ENCODE measurements at regions not wholly inside any gene's neighbourhood (a gene's known extent, or its start where the extent isn't known, plus 50 kb on each side); places are given as distances from the start of the nearest gene placed in this dataset.

GRCh38 chr11:93902921-93903320, 52.5 kb upstream of the VSTM5 start:
- no peak for TF ChIP-seq CTCF (IDR thresholded peaks at IDR 0.05; ENCODE audit: borderline replicate concordance, extremely low read depth, low read length, poor library complexity, severe bottlenecking)
- TF ChIP-seq EZH2 (IDR thresholded peaks at IDR 0.05; ENCODE audit: borderline replicate concordance, low read depth, low read length, severe bottlenecking) = no peak

Measured in DND-41 (cell line).